ENCODE measurements at regions not wholly inside any gene's neighbourhood (a gene's known extent, or its start where the extent isn't known, plus 50 kb on each side); places are given as distances from the start of the nearest gene placed in this dataset.

DNA sequence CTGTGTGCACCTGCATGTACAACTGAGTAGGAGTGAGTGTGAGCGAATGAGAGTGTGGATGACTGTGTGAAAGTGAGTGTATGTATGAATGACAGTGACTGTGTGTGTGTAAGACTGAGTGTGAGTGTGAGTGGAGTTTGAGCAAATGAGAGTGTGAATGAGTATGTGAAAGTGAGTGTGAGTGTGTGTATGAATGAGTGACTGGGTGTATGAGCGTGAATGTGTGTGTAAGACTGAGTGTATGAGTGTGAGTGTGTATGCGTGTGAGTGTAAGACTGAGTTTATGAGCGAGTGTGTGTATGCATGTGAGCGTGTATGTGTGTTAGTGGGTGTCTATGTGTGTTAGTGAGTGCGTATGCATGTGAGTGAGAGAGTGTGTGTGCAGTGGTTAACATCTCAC, 220.8 kb downstream of the QKI start:
- no peak overlapping the region for H3K18ac ChIP-seq (ENCODE audit: low read depth in 1 of 2, low read length in 2 of 2)

DNA sequence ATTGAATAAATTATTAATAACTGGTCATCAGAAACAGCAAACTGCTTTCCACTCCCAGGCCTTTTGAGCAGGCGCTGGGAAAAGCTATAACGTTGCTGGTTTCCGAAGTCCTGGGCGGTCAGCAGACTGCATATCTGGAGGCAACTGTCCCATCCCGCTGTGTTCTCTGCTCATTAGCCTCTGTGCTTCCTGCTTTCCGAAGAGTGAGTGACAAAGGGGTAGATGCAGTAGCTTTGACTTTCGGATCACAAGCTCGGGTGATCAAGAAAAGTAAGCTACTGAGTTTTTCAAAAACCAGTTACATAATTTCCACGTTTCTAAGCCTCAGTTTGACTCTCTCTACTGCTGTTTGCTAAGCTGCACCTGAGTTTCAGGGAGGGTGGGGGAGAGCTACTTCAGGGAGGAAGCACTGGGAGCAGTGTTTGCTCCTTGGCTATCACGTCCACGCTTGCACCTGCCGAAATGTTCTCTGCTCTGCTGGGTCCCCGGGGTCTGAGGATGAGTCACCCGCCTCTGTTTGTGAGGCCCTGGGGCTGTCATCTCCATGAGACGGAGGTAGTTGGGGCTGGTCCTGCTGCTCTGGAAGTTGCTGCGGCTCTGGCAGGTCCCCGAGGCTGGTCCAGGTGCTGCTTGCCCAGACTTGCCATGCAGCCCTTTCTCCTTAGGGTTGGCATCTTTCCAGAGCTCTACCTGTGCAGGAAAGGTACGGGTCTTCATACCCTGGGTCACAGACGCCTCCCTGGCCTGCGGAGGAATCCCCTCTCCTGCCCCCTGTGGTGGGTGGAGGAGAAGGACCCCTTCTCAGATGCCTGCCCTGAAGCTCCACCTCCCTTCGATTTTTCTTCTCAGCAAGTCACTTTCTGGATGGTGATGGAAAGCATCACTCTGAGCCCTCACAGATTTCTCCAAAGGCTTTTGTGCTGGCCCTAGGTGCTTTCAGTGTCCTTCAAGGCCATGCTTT, 220.0 kb downstream of the QKI start:
- no peak overlapping the region for H3K4ac ChIP-seq (ENCODE audit: low read depth in 1 of 2, low read length in 2 of 2)
- H2BK15ac ChIP-seq (ENCODE audit: low read depth, poor library complexity, severe bottlenecking), result no peak overlapping the region
- H2BK12ac ChIP-seq (ENCODE audit: low read length in 2 of 2), result no peak overlapping the region
- no peak overlapping the region for H3K9ac ChIP-seq (ENCODE audit: low read length)
- H3K4me1 ChIP-seq (ENCODE audit: control insufficient read depth, insufficient read depth, low read depth, low read length), result peaks cover 4% of the 10 kb centered on the region
- no peak overlapping the region for H3K23ac ChIP-seq (ENCODE audit: low read length in 2 of 2)
- WGBS, result 76% methylated on average over 21 of the region's 21 CpGs
- H3K14ac ChIP-seq (ENCODE audit: low read length in 2 of 2), result no peak overlapping the region
- H3K27ac ChIP-seq (ENCODE audit: low read length, poor library complexity, severe bottlenecking), result no peak overlapping the region
- H2AK5ac ChIP-seq (ENCODE audit: low read length, severe bottlenecking), result no peak overlapping the region
- no peak overlapping the region for H2AFZ ChIP-seq (ENCODE audit: low read depth, low read length)
- no peak overlapping the region for H2BK5ac ChIP-seq (ENCODE audit: low read depth, low read length, poor library complexity, severe bottlenecking)
- H3K4me2 ChIP-seq (ENCODE audit: low read length, poor library complexity, severe bottlenecking), result no peak overlapping the region
- no peak overlapping the region for H4K8ac ChIP-seq (ENCODE audit: low read length)
- peaks cover 0 to 6% of the 10 kb centered on the region in 2 experiments for H3K27me3 ChIP-seq (ENCODE audit: control insufficient read depth in 1 of 2, insufficient read depth in 1 of 2, low read length in 2 of 2)
- no peak overlapping the region for H3K18ac ChIP-seq (ENCODE audit: low read depth in 1 of 2, low read length in 2 of 2)
- DNase-seq, result no peak
- H3K79me1 ChIP-seq (replicated peaks; ENCODE audit: low read length, poor library complexity, severe bottlenecking), result no peaks in the 10 kb centered on the region
- no peaks in the 10 kb centered on the region for H3K9me3 ChIP-seq (ENCODE audit: control insufficient read depth, low read length)
- H2BK120ac ChIP-seq (ENCODE audit: low read depth, low read length), result no peak overlapping the region
- no peak overlapping the region for H3K4me3 ChIP-seq (ENCODE audit: insufficient read depth in 1 of 2, low read depth in 1 of 2, low read length in 2 of 2)
- H4K91ac ChIP-seq (ENCODE audit: low read length), result no peak overlapping the region
- H3K36me3 ChIP-seq (ENCODE audit: control insufficient read depth in 1 of 2, insufficient read depth in 2 of 2, low read depth in 1 of 2, low read length in 2 of 2), result no peaks in the 10 kb centered on the region

More for the DNA sequence above, 220.8 kb downstream of the QKI start:
- Histone ChIP-seq H3K9me3 (ENCODE audit: control insufficient read depth, low read length) (no peaks in the 10 kb centered on the region), H3K4me1 (ENCODE audit: control insufficient read depth, insufficient read depth, low read depth, low read length) (peaks cover 4% of the 10 kb centered on the region), H2BK12ac (ENCODE audit: low read length in 2 of 2) (no peak overlapping the region), H3K79me1 (replicated peaks; ENCODE audit: low read length, poor library complexity, severe bottlenecking) (no peaks in the 10 kb centered on the region), H2BK120ac (ENCODE audit: low read depth, low read length) (no peak overlapping the region), H4K8ac (ENCODE audit: low read length) (no peak overlapping the region), H3K27ac (ENCODE audit: low read length, poor library complexity, severe bottlenecking) (no peak overlapping the region), H3K27me3 (ENCODE audit: control insufficient read depth in 1 of 2, insufficient read depth in 1 of 2, low read length in 2 of 2) (peaks cover 0 to 5% of the 10 kb centered on the region in 2 experiments), H2AK5ac (ENCODE audit: low read length, severe bottlenecking) (no peak overlapping the region), H2AFZ (ENCODE audit: low read depth, low read length) (no peak overlapping the region), H3K36me3 (ENCODE audit: control insufficient read depth in 1 of 2, insufficient read depth in 2 of 2, low read depth in 1 of 2, low read length in 2 of 2) (no peaks in the 10 kb centered on the region), H3K23ac (ENCODE audit: low read length in 2 of 2) (no peak overlapping the region), H3K4me2 (ENCODE audit: low read length, poor library complexity, severe bottlenecking) (no peak overlapping the region), H2BK15ac (ENCODE audit: low read depth, poor library complexity, severe bottlenecking) (no peak overlapping the region), H2BK5ac (ENCODE audit: low read depth, low read length, poor library complexity, severe bottlenecking) (no peak overlapping the region), H3K14ac (ENCODE audit: low read length in 2 of 2) (peak overlapping the region in 1 of 2 experiments; percentile 89), H3K4ac (ENCODE audit: low read depth in 1 of 2, low read length in 2 of 2) (no peak overlapping the region), H4K91ac (ENCODE audit: low read length) (no peak overlapping the region), H3K4me3 (ENCODE audit: insufficient read depth in 1 of 2, low read depth in 1 of 2, low read length in 2 of 2) (no peak overlapping the region), H3K9ac (ENCODE audit: low read length) (no peak overlapping the region)
- DNase-seq, result no peak
- WGBS, result 90% methylated on average over 6 of the region's 6 CpGs

DNA sequence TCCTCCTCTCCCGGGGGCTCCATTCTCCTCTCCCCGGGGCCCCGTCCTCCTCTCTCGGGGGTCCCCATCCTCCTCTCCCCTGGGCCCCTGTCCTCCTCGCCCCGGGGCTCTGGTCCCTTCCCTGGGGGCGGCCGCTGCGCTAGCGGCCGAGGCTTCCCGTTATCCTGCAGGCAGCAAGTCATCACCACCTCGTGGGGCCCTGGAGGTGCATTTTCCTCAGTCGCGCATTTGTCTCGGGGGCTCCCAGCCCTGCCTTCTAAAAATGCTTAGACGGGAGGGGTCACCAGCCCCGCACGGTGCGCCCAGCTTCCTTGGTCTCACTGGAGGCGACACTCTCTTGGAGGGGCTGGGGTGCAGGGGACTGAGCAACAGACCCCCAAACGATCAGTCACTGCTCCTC, 216.5 kb downstream of the QKI start:
- no peak overlapping the region for H4K8ac ChIP-seq (ENCODE audit: low read length)
- no peak overlapping the region for H2BK12ac ChIP-seq (ENCODE audit: low read length in 2 of 2)
- H3K4ac ChIP-seq (ENCODE audit: low read depth in 1 of 2, low read length in 2 of 2), result no peak overlapping the region
- H2AK5ac ChIP-seq (ENCODE audit: low read length, severe bottlenecking), result no peak overlapping the region
- WGBS, result 93% methylated on average over 22 of the region's 22 CpGs
- H3K27me3 ChIP-seq (ENCODE audit: control insufficient read depth in 1 of 2, insufficient read depth in 1 of 2, low read length in 2 of 2), result peaks cover 0 to 6% of the 10 kb centered on the region in 2 experiments
- no peak overlapping the region for H3K4me3 ChIP-seq (ENCODE audit: insufficient read depth in 1 of 2, low read depth in 1 of 2, low read length in 2 of 2)
- no peaks in the 10 kb centered on the region for H3K36me3 ChIP-seq (ENCODE audit: control insufficient read depth in 1 of 2, insufficient read depth in 2 of 2, low read depth in 1 of 2, low read length in 2 of 2)
- no peak for DNase-seq
- no peaks in the 10 kb centered on the region for H3K79me1 ChIP-seq (replicated peaks; ENCODE audit: low read length, poor library complexity, severe bottlenecking)
- H3K18ac ChIP-seq (ENCODE audit: low read depth in 1 of 2, low read length in 2 of 2), result no peak overlapping the region
- no peak overlapping the region for H3K4me2 ChIP-seq (ENCODE audit: low read length, poor library complexity, severe bottlenecking)
- H3K9me3 ChIP-seq (ENCODE audit: control insufficient read depth, low read length), result no peaks in the 10 kb centered on the region
- H3K4me1 ChIP-seq (ENCODE audit: control insufficient read depth, insufficient read depth, low read depth, low read length), result peaks cover 4% of the 10 kb centered on the region
- no peak overlapping the region for H4K91ac ChIP-seq (ENCODE audit: low read length)
- no peak overlapping the region for H3K9ac ChIP-seq (ENCODE audit: low read length)
- H2BK120ac ChIP-seq (ENCODE audit: low read depth, low read length), result no peak overlapping the region
- no peak overlapping the region for H2BK5ac ChIP-seq (ENCODE audit: low read depth, low read length, poor library complexity, severe bottlenecking)
- H2BK15ac ChIP-seq (ENCODE audit: low read depth, poor library complexity, severe bottlenecking), result no peak overlapping the region
- no peak overlapping the region for H3K14ac ChIP-seq (ENCODE audit: low read length in 2 of 2)
- H3K27ac ChIP-seq (ENCODE audit: low read length, poor library complexity, severe bottlenecking), result no peak overlapping the region
- no peak overlapping the region for H2AFZ ChIP-seq (ENCODE audit: low read depth, low read length)
- H3K23ac ChIP-seq (ENCODE audit: low read length in 2 of 2), result no peak overlapping the region

DNA sequence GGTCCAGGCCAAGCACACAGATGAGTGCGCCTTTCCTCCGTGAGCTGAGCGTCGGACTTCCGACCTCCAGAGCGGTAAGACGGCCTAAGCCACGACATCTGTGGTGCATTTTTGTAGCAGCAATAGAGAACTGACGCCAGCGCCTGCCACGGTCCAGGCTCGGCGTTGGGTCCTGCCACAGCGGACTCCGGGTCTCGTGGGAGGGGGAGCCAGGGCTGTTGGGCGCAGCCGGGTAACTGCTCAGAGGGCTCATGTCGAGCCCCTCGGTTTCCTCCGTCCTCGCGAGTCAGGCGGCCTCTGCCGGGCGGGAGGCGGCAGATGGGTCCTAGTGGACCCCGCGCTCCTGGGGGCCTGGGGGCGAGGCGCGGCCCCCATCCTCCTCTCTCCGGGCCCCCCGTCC, 216.1 kb downstream of the QKI start:
- no peaks in the 10 kb centered on the region for H3K79me1 ChIP-seq (replicated peaks; ENCODE audit: low read length, poor library complexity, severe bottlenecking)
- H3K36me3 ChIP-seq (ENCODE audit: control insufficient read depth in 1 of 2, insufficient read depth in 2 of 2, low read depth in 1 of 2, low read length in 2 of 2), result no peaks in the 10 kb centered on the region
- no peak overlapping the region for H3K4me2 ChIP-seq (ENCODE audit: low read length, poor library complexity, severe bottlenecking)
- H4K91ac ChIP-seq (ENCODE audit: low read length), result no peak overlapping the region
- H3K4ac ChIP-seq (ENCODE audit: low read depth in 1 of 2, low read length in 2 of 2), result no peak overlapping the region
- DNase-seq, result no peak
- no peak overlapping the region for H2BK120ac ChIP-seq (ENCODE audit: low read depth, low read length)
- no peak overlapping the region for H2BK5ac ChIP-seq (ENCODE audit: low read depth, low read length, poor library complexity, severe bottlenecking)
- no peak overlapping the region for H2AK5ac ChIP-seq (ENCODE audit: low read length, severe bottlenecking)
- H2AFZ ChIP-seq (ENCODE audit: low read depth, low read length), result no peak overlapping the region
- no peak overlapping the region for H3K23ac ChIP-seq (ENCODE audit: low read length in 2 of 2)
- H2BK12ac ChIP-seq (ENCODE audit: low read length in 2 of 2), result no peak overlapping the region
- H3K27me3 ChIP-seq (ENCODE audit: control insufficient read depth in 1 of 2, insufficient read depth in 1 of 2, low read length in 2 of 2), result peaks cover 0 to 6% of the 10 kb centered on the region in 2 experiments
- no peak overlapping the region for H3K18ac ChIP-seq (ENCODE audit: low read depth in 1 of 2, low read length in 2 of 2)
- H3K4me1 ChIP-seq (ENCODE audit: control insufficient read depth, insufficient read depth, low read depth, low read length), result peaks cover 4% of the 10 kb centered on the region
- no peak overlapping the region for H4K8ac ChIP-seq (ENCODE audit: low read length)
- no peak overlapping the region for H3K14ac ChIP-seq (ENCODE audit: low read length in 2 of 2)
- no peak overlapping the region for H3K9ac ChIP-seq (ENCODE audit: low read length)
- no peak overlapping the region for H3K27ac ChIP-seq (ENCODE audit: low read length, poor library complexity, severe bottlenecking)
- 96% methylated on average over 34 of the region's 34 CpGs for WGBS
- no peak overlapping the region for H3K4me3 ChIP-seq (ENCODE audit: insufficient read depth in 1 of 2, low read depth in 1 of 2, low read length in 2 of 2)
- H2BK15ac ChIP-seq (ENCODE audit: low read depth, poor library complexity, severe bottlenecking), result no peak overlapping the region
- no peaks in the 10 kb centered on the region for H3K9me3 ChIP-seq (ENCODE audit: control insufficient read depth, low read length)
